ENCODE measurements at regions not wholly inside any gene's neighbourhood (a gene's known extent, or its start where the extent isn't known, plus 50 kb on each side); places are given as distances from the start of the nearest gene placed in this dataset.

- TF ChIP-seq CTCF (IDR thresholded peaks at IDR 0.05) (no peak), POLR2A (IDR thresholded peaks at IDR 0.05) (no peak)
Observed at GRCh38 chr9:87421734-87422133, 75.9 kb upstream of the DAPK1 start.

Measured in testis (tissue), 2 donors.